GM12873 (cell line): ENCODE measurements at regions not wholly inside any gene's neighbourhood (a gene's known extent, or its start where the extent isn't known, plus 50 kb on each side); places are given as distances from the start of the nearest gene placed in this dataset.

Experiments used
- CTCF ChIP-seq: IDR thresholded peaks from 2 replicates; pipeline ENCODE4 v1.5.1; 2012; ENCODE audit warnings: low read depth, mild to moderate bottlenecking, moderate library complexity, low read length, control low read depth; ENCODE audit not compliant: insufficient read depth; ENCODE audit errors: missing control alignments

GRCh38 chr11:24206511-24206910, 290.3 kb upstream of the LUZP2 start:
- no peak for TF ChIP-seq CTCF

- no peak for TF ChIP-seq CTCF
These were observed 280.4 kb upstream of the LUZP2 start for GRCh38 chr11:24216488-24216887.

- no peak for TF ChIP-seq CTCF
These were observed 271.4 kb upstream of the LUZP2 start for GRCh38 chr11:24225501-24225900.

- TF ChIP-seq CTCF, result no peak
These were observed 270.2 kb upstream of the LUZP2 start for GRCh38 chr11:24226606-24227005.

GRCh38 chr11:24233041-24233440, 263.8 kb upstream of the LUZP2 start:
- no peak for TF ChIP-seq CTCF

GRCh38 chr11:24234822-24235508, 261.9 kb upstream of the LUZP2 start:
- no peak for TF ChIP-seq CTCF

GRCh38 chr11:24238771-24239645, 257.8 kb upstream of the LUZP2 start:
- no peak for TF ChIP-seq CTCF
